ENCODE measurements at regions not wholly inside any gene's neighbourhood (a gene's known extent, or its start where the extent isn't known, plus 50 kb on each side); places are given as distances from the start of the nearest gene placed in this dataset.

DNA sequence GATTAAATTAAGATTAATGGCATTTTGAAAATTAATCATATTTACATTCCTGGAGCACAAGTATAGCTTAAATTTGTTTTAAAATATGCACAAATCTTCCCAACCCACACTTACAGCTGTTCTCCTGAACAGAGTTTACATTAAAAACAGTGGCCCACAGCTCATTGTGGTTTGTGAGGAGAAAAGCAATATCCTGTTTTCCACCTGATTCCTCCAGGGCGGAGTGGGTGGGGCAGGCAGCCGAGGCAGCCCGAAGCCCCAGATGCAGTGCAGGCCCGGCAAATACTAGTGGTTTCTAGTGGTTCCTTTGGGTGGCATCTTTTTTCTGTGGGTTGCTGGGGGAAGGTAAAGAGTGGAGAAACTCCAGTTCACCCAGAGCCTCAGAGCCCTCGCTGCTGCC, 280.8 kb downstream of the ARHGAP12 start:
- no peak for DNase-seq (ENCODE audit: extremely low read depth in 1 of 2, low read depth in 1 of 2)

DNA sequence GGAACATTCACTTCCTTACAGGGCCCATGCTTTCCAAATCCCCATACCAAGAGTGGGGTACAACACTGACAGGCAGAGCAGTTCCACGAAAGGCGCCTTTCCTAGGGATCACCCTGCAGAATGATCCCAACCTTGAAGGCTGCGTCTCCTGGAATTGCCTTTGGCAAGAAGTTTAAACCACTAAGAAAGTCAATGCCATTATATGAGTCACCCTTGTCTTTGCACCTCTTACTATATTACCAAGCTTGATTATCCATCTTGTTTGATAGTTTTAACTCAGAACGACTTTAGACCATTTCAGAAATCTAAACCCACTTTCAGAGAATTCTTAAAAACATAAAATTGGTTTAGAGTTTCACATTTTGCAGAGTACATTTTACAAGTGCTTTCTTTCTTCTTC, 282.1 kb downstream of the ARHGAP12 start:
- no peak for DNase-seq (ENCODE audit: extremely low read depth in 1 of 2, low read depth in 1 of 2)

DNA sequence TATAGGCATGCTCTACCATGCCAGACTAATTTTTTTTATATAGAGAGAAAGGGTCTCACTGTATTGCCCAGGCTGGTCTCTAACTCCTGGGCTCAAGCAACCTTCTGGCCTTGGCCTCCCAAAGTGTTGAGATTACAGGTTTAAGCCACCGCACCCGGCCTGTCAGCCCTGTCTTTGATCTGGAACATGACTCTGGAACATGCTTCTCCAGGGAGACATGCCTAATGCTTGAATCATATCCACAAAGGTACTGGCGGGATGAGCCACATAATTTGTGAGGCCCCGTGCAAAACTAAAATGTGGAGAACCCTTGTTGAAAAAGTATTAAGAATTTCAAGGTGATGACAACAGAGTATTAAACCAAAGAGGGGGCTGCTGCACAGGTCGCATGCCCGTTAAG, 282.8 kb downstream of the ARHGAP12 start:
- no peak for DNase-seq (ENCODE audit: extremely low read depth in 1 of 2, low read depth in 1 of 2)

DNA sequence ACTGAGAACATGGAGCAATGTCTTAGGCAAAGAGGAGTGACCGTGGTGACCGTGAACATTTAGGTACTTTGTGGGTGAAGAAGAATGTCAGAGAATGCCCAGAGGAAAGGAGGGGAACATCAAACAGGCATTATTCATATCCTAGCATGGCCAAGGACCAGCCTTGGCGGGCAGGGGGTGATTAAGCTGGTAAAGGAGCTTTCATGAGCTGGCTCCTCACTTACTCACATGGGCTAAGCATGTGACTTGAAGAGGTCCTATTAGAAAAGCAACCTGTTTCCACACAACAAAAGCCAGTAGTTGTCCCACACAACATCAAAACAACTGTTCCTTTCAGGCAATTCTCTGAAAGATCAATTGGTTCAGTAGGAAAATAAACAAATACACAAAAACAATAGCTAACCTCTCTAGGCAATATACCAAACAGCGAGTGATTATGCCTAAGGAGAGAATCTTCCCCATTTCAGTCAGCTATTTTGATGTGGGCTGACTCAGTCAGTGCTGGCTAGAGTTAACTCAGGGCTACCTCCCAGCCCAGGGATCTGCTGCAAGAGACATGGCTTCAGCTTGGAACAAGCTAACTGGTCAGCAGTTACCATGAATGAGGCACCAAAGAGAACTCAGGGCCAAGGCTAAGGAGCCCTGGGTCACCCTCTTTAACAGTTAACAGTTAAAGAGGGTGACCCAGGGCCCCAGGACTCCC, 283.5 kb downstream of the ARHGAP12 start:
- no peak for DNase-seq (ENCODE audit: extremely low read depth in 1 of 2, low read depth in 1 of 2)

DNA sequence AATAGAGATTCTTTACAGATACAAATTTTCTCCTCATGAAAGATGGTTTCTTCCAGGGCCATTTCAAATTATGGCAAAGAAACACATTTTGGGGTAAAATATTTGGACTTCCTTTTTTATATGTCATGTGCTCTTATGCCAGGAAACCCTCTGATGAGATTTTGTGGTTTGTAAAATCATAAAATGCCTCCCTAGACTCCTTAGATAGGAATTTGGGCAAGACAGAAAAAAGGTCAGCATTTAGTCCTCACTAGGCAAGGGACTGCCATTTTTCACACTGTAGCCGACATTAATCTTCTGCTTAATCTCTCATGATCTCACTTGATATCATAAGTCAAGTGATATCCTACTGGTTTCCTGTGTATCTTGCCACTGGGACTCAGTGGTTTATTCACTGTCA, 286.4 kb downstream of the ARHGAP12 start:
- DNase-seq (ENCODE audit: extremely low read depth in 1 of 2, low read depth in 1 of 2) = no peak

DNA sequence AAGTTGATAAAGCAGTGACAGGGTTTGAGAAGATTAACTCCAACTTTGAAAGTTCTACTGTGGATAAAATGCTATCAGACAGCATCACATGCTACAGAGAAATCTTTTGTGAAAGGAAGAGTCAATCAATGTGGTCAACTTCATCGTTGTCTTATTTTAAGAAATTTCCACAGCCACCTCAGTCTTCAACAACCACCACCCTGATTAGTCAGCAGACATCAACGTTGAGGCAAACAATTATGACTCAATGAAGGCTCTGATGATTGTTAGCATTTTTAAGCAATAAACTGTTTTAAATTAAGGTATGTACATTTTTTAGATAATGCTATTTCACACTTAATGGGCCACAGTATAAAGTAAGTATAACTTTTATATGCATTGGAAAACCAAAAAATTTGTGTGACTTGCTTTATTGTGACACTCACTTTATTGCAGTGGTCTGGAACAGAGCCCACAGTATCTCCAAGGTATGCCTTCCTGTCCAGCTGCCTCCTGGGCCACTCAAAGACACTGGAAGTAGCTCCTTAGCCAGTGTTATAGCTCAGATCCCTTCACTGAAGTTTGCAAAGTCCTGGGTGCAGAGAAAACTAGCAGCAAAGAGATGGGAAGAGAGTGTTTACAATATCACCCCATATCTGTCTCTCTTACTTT, 293.1 kb downstream of the ARHGAP12 start:
- no peak for DNase-seq (ENCODE audit: extremely low read depth in 1 of 2, low read depth in 1 of 2)

DNA sequence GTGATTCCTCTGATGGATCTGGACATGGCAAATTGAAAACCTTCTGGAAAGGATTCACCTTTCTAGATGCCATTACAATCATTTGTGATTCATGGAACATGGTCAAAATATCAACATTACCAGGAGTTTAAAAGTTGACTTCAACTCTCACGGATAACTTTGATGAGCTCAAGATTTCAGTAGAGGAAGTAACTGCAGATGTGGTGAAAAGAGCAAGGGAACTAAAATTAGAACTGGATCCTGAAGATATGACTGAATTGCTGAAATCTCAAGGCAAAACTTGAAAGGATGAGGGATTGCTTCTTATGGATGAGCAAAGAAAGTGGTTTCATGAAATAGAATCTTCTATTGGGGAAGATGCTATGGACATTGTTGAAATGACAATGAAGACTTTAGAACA, 293.6 kb downstream of the ARHGAP12 start:
- DNase-seq (ENCODE audit: extremely low read depth in 1 of 2, low read depth in 1 of 2) = no peak

DNA sequence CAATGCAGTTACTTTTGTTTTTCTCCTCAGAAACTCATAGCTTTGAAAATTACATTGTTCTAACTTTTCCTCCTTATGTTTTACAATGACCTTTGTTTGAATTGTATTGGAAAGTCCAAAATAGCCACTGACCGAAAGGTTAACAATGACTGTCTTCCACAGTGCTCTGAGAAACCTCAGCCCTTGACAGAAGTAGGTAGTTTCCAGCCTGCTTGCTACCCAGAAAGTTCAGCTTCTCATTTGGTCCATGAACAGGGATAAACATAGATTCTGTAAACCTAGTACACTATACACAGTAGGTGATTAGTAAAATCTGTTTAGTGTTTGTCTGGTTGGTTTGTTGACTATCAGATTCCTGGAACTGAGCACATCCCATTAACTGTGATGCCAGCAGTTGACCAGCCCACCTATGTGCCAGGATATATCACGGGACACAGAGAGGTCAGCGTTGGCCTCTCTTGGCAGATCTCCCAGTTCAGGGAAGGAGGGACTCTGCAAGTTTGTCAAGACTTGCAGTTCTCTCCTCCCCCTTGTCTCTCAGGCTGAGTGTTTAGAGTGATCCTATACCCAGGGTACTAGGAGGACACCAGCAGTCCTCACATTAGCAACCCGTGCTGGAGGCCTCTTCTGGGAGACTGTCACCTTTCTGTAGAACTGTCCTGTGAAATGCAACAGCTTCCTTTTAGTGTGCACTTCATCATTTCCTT, 297.6 kb downstream of the ARHGAP12 start:
- DNase-seq (ENCODE audit: extremely low read depth in 1 of 2, low read depth in 1 of 2) = no peak

DNA sequence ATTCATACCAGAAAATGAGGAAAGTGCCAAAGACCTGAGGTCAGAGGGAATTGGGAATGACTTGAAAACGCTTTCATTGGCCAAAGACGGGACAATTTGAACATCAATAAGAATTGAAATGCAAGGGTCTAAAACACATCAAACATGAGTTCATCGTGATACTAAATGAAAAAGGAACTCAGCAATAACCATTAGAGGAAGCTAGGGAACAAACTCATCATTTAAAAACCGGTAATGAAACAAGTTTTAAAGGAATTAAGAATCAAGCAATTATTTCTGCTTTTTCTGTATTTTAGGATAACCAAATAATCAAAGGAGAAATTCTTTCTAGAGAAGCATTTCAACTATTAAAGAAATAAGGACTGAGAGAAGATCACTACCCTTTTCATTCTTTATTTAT, 303.1 kb downstream of the ARHGAP12 start:
- DNase-seq (ENCODE audit: extremely low read depth in 1 of 2, low read depth in 1 of 2) = no peak

DNA sequence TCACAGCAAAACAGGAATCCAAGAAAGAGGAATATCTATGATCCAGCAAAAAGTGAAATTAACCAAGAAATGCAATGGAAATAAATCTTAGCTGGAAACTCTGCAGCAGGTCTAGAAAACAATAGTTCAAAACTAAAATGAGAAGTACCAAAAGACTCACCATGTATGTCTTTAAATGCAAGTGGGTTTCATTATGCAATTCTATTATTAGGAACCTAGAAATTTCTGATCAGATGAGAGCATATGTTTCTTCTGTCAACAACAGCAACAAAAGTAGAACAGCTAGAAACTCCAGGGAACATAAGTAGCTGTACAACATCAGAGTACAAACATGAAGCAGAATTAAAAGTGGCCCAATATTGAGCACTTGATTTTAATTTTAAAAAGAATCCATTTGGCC, 304.0 kb downstream of the ARHGAP12 start:
- no peak for DNase-seq (ENCODE audit: extremely low read depth in 1 of 2, low read depth in 1 of 2)

DNA sequence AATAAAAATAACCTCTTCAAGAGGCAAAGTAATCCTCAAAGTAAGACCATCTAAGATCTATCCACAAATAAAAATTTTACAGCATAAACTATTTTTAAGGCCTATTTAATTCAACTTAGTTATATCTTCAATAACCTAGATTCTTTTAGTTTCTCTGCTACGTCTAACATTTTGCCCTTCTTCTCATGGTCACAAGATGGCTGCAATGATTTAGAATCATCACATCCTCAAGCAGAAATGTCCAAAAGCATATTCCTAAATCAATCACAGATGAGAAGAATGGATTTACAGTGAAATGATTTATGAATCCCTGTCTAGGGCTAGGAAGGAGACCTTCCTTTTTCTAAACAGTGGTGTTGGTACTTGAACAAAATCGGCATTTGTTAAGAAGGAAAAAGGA, 304.7 kb downstream of the ARHGAP12 start:
- DNase-seq (ENCODE audit: extremely low read depth in 1 of 2, low read depth in 1 of 2) = no peak

DNA sequence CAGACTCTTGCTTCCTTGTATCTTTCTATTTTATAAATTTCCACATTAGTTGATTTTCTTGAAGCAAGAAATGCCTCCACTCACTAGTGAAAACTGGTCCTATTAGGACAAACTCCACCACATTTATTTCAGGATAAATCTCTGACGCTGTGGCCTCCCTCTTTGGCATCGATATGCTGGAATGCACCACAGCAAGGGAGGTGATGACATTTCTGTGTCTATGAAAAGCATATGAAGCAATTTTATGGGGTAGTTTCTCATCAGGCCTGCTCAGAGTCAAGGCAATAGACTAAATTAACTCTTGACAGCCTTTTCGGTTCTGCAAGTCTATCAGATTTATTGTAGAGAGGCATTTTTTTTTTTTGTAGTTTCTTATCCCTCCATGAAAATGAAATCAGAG, 304.4 kb downstream of the ZEB1 start:
- no peak for DNase-seq (ENCODE audit: extremely low read depth in 1 of 2, low read depth in 1 of 2)

DNA sequence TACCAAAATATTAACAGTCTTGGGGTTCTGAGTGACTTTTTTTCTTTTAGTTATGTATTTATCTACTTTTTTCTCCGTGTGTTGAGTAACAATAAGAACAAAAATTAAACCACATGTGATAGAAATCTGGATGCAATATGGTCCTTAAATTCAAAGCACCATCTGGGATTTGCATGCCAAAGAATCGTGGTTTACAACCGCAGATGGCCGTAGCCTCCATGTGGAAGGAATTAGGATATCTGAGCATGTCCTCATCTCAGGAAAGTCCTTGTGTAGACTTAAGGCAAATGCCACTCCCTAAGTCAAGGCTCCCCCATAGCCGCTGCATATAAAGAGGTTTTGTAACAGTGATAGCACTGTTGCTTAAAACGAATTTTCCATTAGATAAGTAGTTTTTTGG, 304.0 kb downstream of the ZEB1 start:
- DNase-seq (ENCODE audit: extremely low read depth in 1 of 2, low read depth in 1 of 2) = no peak

DNA sequence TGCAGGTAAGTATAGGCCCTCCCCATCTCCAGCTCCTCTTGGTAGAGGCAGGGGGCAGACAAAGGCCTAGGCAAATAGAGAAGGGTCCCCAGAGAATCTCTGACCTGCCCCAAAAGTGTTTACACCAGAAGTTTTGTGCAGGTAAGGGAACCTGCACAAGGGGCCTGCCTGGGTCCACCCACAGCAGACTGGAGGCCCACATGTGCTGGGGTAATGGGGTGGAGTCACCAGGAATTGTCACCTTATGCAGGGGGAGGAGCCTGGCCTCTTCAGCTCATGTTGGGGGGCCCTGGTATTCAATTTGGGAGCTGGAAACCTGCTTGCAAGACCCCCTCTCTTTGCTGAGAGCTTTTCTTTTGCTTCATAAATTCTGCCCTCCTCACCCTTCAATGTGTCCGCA, 302.7 kb downstream of the ZEB1 start:
- DNase-seq (ENCODE audit: extremely low read depth in 1 of 2, low read depth in 1 of 2) = no peak

DNA sequence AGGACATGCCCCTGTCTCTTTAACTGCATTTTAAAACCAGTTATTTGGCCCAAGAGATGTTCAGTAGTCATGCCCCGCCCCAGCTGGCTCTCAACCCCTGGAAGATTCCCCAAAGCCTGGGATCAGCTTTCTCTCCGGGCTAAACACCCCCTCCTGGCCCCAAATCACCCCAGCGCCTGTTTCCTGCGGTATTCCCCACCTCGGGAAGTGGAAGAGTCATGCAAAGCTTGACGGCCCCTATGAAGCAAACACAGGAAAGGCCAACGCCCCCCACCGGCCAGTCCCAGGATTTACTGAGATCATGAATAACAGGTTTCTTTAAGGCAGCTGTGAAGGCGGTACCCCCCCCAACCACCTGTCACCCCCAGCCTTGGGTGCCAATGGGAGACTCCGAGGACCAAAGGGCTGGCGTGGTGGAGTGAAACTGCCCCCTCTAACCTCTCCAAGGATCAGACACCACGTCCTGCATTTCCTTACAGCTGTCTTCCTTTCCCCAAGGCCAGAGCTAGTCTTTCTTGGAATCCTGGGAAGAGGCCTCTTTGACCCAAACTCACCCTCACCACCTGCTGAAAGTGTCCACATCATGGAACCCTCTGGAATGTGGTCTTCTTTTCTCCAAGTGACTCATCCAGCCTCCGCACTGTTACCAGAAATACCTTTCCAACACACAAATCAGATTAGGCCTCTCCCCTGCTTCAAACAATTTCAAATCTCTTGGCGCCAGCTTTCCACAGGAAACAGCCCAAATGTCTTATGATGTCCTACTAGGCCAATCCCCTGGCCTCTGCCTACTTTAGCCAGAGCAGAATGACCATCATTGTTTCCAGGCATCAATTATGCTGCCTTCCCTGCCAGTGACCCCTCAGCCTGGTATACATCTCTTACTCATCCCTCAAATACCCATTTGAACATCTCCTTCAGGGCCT, 301.5 kb downstream of the ZEB1 start:
- no peak for DNase-seq (ENCODE audit: extremely low read depth in 1 of 2, low read depth in 1 of 2)

DNA sequence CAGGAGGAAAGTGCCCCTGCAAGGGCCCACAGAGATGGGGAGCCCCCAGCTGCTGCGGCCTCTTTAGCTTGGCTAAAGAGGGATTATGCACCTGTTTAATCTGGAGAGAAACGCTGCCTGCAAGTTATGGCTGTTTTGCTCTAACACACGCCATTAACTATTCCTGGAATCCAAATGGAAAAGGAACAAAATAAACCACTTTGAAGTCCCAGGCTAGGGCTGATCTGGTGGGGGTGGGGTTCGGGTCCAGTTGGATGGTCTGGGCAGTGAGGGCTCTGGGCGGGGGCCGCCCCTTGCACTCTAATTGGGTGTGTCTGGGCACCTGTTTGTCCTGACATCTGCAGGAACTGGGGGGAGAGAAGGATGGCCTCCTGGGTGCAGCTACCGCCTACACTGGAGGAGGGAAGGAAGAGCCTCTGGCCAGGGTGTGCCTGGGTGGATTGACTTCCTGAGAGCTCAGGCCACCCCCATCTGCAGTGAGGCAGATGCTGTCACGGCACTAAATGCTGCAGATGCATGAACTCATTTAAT, 300.6 kb downstream of the ZEB1 start:
- no peak for DNase-seq (ENCODE audit: extremely low read depth in 1 of 2, low read depth in 1 of 2)

DNA sequence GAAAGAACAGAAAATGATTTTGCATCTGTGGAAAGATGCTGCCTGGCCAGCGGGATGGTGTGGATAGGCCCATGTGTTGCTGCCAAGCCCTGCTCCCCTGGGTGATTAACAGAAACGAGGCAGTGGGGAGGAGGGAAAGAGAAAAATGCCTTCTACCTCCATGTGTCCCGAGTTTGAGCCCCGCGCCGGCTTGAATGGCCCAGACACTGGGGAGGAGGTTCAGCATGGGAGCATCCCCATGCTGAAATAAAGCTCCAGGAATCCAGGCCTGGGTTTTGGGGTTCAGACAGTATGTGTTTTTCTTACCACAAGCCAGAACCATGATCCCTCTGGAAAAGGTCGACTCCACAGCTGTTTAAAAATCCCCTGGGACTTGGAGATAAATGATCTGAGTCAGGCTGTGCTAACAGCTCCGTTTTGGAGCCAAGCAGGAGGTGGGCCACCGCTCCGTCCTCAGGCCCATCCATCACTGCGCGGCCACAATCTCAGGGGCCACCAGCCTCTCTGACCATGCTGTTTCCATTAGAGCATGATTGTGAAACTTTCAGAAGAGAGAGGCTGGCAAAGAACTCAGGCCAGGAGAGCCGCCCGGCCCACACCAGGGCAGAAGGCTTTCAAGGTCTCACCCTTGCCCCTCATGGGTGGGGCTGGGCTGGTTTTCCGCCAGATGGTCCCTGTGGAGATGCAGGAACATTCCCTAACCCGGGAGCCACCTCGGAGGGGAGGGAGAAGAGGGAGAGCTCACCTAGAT, 299.7 kb downstream of the ZEB1 start:
- no peak for DNase-seq (ENCODE audit: extremely low read depth in 1 of 2, low read depth in 1 of 2)

DNA sequence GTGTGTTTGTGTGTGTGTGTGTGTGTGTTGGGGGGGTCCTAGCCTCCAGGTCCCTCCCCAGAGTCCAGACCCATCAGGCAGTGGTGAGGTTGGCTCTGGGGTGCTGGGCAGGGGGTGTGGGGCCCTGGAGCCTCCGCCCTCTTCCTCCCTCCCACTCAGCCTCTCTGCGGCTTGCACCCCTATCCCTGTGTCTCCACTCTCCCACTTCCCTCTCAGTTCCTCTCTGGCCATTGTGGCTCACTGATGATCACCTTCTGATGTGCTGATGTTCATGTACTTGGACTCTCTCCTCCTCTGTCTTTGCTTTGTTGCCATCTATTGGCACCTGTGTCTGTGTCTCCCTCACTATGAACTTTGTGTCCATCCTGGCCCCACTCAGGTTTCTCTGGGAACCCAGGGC, 298.7 kb downstream of the ZEB1 start:
- no peak for DNase-seq (ENCODE audit: extremely low read depth in 1 of 2, low read depth in 1 of 2)

DNA sequence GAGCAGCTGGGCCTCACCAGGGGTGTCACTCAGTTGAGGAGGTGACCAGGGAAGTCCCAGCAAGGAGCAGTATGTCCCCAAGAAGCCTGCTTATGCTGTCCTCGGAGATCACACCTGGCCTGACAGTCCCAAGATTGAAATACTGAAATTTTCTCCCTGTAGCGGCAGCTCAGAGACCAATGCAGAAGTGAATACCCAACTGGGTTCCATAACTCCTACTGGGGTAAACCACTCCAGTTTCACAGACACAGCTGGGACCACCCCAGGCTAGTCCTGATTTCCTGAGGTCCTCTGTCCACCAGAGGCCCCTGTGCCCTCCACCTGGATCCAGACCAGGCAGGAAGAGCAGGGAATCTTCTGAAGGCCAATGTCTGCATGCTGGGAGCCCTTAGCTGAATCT, 298.1 kb downstream of the ZEB1 start:
- no peak for DNase-seq (ENCODE audit: extremely low read depth in 1 of 2, low read depth in 1 of 2)

DNA sequence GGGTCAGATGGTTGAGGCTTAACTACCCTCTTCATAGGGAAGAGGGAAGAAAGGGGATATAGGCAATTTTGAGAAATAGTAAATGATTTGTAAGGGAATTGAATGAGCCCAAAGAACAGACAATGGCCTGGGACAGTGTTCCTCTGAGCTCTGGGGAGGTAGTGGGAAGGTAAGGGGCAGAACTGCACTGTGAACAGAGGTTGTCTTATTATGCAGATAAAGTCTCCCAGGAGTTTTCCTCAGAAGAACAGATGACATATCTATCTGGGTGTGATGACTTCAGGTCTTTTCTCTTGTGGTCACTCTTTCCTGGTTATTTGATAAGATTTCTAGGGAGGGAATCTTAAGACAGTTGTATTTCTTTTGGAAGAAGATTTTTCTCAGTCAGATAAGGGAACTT, 296.1 kb downstream of the ZEB1 start:
- no peak for DNase-seq (ENCODE audit: extremely low read depth in 1 of 2, low read depth in 1 of 2)

All from activated CD8-positive, alpha-beta memory T cell treated with anti-CD3 and anti-CD28 coated beads for 1 hour (primary cell).